ENCODE measurements at regions not wholly inside any gene's neighbourhood (a gene's known extent, or its start where the extent isn't known, plus 50 kb on each side); places are given as distances from the start of the nearest gene placed in this dataset.

DNA sequence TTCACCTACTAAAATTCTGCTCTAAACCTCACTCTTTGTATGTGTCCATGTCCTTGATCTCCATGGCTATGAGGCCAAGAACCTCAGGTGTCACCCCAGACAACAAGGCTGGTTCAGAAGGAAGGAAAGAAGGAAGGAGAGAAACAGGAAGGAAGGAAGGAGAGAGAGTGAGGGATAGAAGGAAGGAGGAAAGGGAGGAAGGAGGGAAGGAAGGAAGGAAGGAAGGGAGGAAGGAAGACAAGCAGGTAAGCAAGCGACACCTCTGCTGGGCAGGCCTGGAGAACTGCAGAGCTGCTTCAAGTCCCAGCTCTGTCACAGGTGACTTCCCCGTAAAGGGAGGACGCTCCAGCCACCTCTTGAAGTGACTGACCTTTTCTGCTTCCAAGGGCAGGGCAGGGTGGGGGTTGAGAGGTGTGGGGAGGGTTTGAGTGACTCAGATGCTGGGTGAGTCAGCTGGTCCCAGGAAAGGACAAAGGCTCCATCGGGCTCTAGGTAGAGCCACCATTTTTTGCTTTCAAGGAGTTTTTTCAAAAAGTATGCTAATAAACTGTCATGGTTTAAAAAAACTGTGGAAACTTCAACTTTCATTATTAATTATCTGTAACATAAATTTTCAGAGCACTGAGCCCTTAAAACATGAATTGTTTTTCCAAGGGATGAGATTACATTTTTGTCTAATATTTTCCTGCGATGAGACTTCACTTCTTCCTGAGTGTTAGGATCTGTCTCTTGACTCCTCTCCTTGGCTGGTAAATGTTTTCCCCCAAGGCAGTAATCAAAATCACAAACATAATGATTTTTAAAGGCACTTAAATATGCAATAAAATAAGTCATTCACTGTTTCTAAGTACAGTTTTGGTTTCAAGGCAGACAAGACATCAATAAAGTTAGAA lies 90.1 kb upstream of the L3MBTL4 start:
- TF ChIP-seq, protein P1, sequence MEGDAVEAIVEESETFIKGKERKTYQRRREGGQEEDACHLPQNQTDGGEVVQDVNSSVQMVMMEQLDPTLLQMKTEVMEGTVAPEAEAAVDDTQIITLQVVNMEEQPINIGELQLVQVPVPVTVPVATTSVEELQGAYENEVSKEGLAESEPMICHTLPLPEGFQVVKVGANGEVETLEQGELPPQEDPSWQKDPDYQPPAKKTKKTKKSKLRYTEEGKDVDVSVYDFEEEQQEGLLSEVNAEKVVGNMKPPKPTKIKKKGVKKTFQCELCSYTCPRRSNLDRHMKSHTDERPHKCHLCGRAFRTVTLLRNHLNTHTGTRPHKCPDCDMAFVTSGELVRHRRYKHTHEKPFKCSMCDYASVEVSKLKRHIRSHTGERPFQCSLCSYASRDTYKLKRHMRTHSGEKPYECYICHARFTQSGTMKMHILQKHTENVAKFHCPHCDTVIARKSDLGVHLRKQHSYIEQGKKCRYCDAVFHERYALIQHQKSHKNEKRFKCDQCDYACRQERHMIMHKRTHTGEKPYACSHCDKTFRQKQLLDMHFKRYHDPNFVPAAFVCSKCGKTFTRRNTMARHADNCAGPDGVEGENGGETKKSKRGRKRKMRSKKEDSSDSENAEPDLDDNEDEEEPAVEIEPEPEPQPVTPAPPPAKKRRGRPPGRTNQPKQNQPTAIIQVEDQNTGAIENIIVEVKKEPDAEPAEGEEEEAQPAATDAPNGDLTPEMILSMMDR (IDR thresholded peaks at IDR 0.05 in 4 of 5, conservative IDR thresholded peaks at IDR 0.05 in 1 of 5), result no peak
- no peak for TF ChIP-seq POLR2A (IDR thresholded peaks at IDR 0.05)

Measured in gastrocnemius medialis (tissue), 4 donors.